NB4 (cell line): ENCODE measurements at regions not wholly inside any gene's neighbourhood (a gene's known extent, or its start where the extent isn't known, plus 50 kb on each side); places are given as distances from the start of the nearest gene placed in this dataset.

Experiments used
- POLR2A ChIP-seq: IDR thresholded peaks from 2 replicates; pipeline ENCODE4 v1.6.1; 2011; ENCODE audit warnings: mild to moderate bottlenecking; ENCODE audit not compliant: insufficient read length; ENCODE audit errors: extremely low read depth
- TF ChIP-seq, protein P1 (sequence below): IDR thresholded peaks from one replicate; pipeline ENCODE4 v1.5.1; 2012; ENCODE audit warnings: low read depth, low read length

GRCh38 chr9:24095246-24095645 lies 269.2 kb upstream of the ELAVL2 start:
- no peak for TF ChIP-seq POLR2A
- TF ChIP-seq, protein P1, sequence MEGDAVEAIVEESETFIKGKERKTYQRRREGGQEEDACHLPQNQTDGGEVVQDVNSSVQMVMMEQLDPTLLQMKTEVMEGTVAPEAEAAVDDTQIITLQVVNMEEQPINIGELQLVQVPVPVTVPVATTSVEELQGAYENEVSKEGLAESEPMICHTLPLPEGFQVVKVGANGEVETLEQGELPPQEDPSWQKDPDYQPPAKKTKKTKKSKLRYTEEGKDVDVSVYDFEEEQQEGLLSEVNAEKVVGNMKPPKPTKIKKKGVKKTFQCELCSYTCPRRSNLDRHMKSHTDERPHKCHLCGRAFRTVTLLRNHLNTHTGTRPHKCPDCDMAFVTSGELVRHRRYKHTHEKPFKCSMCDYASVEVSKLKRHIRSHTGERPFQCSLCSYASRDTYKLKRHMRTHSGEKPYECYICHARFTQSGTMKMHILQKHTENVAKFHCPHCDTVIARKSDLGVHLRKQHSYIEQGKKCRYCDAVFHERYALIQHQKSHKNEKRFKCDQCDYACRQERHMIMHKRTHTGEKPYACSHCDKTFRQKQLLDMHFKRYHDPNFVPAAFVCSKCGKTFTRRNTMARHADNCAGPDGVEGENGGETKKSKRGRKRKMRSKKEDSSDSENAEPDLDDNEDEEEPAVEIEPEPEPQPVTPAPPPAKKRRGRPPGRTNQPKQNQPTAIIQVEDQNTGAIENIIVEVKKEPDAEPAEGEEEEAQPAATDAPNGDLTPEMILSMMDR, result no peak
